ENCODE measurements at regions not wholly inside any gene's neighbourhood (a gene's known extent, or its start where the extent isn't known, plus 50 kb on each side); places are given as distances from the start of the nearest gene placed in this dataset.
A peak's percentile ranks its signal among the peaks of the same experiment; 100 is the strongest.

GRCh38 chr12:124426594-124427555 lies 132.0 kb downstream of the RFLNA start:
- TF ChIP-seq CTCF (IDR thresholded peaks at IDR 0.05), result no peak
- peak overlapping the region in 1 of 2 donors; percentile 60 for H3K27ac ChIP-seq
- DNase-seq (ENCODE audit: low spot score), result no peak

GRCh38 chr12:124425667-124426066 lies 130.8 kb downstream of the RFLNA start:
- Histone ChIP-seq H3K4me3 (no peak overlapping the region), H3K27ac (no peak overlapping the region)
- no peak for DNase-seq (ENCODE audit: low spot score)
- no peak for TF ChIP-seq CTCF (IDR thresholded peaks at IDR 0.05)

More at GRCh38 chr12:124426594-124427555, 132.0 kb downstream of the RFLNA start:
- H3K4me3 ChIP-seq, result no peak overlapping the region

GRCh38 chr12:124424516-124424905 lies 129.6 kb downstream of the RFLNA start:
- DNase-seq (ENCODE audit: low spot score), result no peak
- Histone ChIP-seq H3K27ac (peak overlapping the region; percentile 93 to 97), H3K4me3 (no peak overlapping the region)
- TF ChIP-seq CTCF (IDR thresholded peaks at IDR 0.05), result no peak

- peak overlapping the region; percentile 65 for H3K4me3 ChIP-seq
- no peak for DNase-seq (ENCODE audit: low spot score)
Observed at GRCh38 chr12:124423761-124424515, 129.0 kb downstream of the RFLNA start.

GRCh38 chr12:124422570-124423523 lies 128.0 kb downstream of the RFLNA start:
- no peak for TF ChIP-seq CTCF (IDR thresholded peaks at IDR 0.05)
- peak overlapping the region; percentile 65 for H3K4me3 ChIP-seq
- peak; percentile 95 for DNase-seq (ENCODE audit: low spot score)
- peak overlapping the region; percentile 93 to 97 for H3K27ac ChIP-seq

More at GRCh38 chr12:124423761-124424515, 129.0 kb downstream of the RFLNA start:
- peak overlapping the region; percentile 93 to 97 for H3K27ac ChIP-seq
- no peak for TF ChIP-seq CTCF (IDR thresholded peaks at IDR 0.05)

- H3K4me3 ChIP-seq, result peak overlapping the region; percentile 65
- no peak for DNase-seq (ENCODE audit: low spot score)
- no peak for TF ChIP-seq CTCF (IDR thresholded peaks at IDR 0.05)
Observed at GRCh38 chr12:124422142-124422569, 127.3 kb downstream of the RFLNA start.

More at GRCh38 chr12:124422142-124422569, 127.3 kb downstream of the RFLNA start:
- peak overlapping the region; percentile 93 to 97 for H3K27ac ChIP-seq

Data from coronary artery (tissue), 2 donors.